Fibroblast of peridontal ligament (primary cell): ENCODE measurements at regions not wholly inside any gene's neighbourhood (a gene's known extent, or its start where the extent isn't known, plus 50 kb on each side); places are given as distances from the start of the nearest gene placed in this dataset.

Experiments
- DNase-seq: peaks from one replicate; pipeline ENCODE4 v3.0.0-alpha.2; 2010; ENCODE audit errors: extremely low read depth

- no peak for DNase-seq
Measured at GRCh38 chr1:234975941-234976860, 152.4 kb downstream of the TOMM20 start.

GRCh38 chr1:234975122-234975940 lies 153.3 kb downstream of the TOMM20 start:
- DNase-seq = peak; percentile 93

GRCh38 chr1:234973426-234974250 lies 155.0 kb downstream of the TOMM20 start:
- no peak for DNase-seq

GRCh38 chr1:234972411-234973191 lies 156.0 kb downstream of the TOMM20 start:
- DNase-seq = no peak

- DNase-seq = no peak
Measured at GRCh38 chr1:234971586-234972297, 156.9 kb downstream of the TOMM20 start.

- DNase-seq = peak; percentile 98
Measured at GRCh38 chr1:234970731-234971476, 157.7 kb downstream of the TOMM20 start.

- DNase-seq = peak; percentile 94
Measured at GRCh38 chr1:234970401-234970730, 158.3 kb downstream of the TOMM20 start.

GRCh38 chr1:234969581-234970400 lies 158.8 kb downstream of the TOMM20 start:
- DNase-seq = peak; percentile 80

- DNase-seq = no peak
Measured at GRCh38 chr1:234969011-234969441, 159.6 kb downstream of the TOMM20 start.

- no peak for DNase-seq
Measured at GRCh38 chr1:234968451-234968850, 160.2 kb downstream of the TOMM20 start.

GRCh38 chr1:234967121-234967520 lies 161.5 kb downstream of the TOMM20 start:
- no peak for DNase-seq

- DNase-seq = peak; percentile 68
Measured at GRCh38 chr1:234965111-234965510, 163.5 kb downstream of the TOMM20 start.

GRCh38 chr1:234963904-234964702 lies 164.5 kb downstream of the TOMM20 start:
- DNase-seq = no peak

- peak; percentile 93 for DNase-seq
Measured at GRCh38 chr1:234963180-234963903, 165.3 kb downstream of the TOMM20 start.

- DNase-seq = peak; percentile 100
Measured at GRCh38 chr1:234962340-234962989, 166.2 kb downstream of the TOMM20 start.

- DNase-seq = peak; percentile 99
Measured at GRCh38 chr1:234961456-234962339, 166.9 kb downstream of the TOMM20 start.
